Activated CD8-positive, alpha-beta T cell treated with anti-CD3 and anti-CD28 coated beads for 36 hours (primary cell): ENCODE measurements at regions not wholly inside any gene's neighbourhood (a gene's known extent, or its start where the extent isn't known, plus 50 kb on each side); places are given as distances from the start of the nearest gene placed in this dataset.

ENCODE experiments used
- ATAC-seq: fragments of 200-7000 bp; cut with Tn5 transposase; one replicate; pipeline ENCODE4 v1.10.0; 2021; ENCODE audit warnings: mild to moderate bottlenecking, moderate library complexity
- CTCF ChIA-PET: fragments of 350-600 bp; sonication (Branson Sonifier 250); formaldehyde crosslinking; loops from one replicate; lab custom pipeline; 2021; ENCODE audit warnings: antibody characterized with exemption; lab: Charles Lee
- POLR2A ChIA-PET: fragments of 350-600 bp; sonication (Branson Sonifier 250); formaldehyde crosslinking; loops from one replicate; lab custom pipeline; 2021; ENCODE audit warnings: antibody characterized with exemption; lab: Charles Lee
- DNase-seq: peaks from one replicate; pipeline ENCODE4 v3.0.0-alpha.2; 2020
- H3K27ac Mint-ChIP-seq: one replicate; pipeline ENCODE4 v1.8.0; 2021; ENCODE audit warnings: mild to moderate bottlenecking, mixed read lengths
- H3K27me3 Mint-ChIP-seq: one replicate; pipeline ENCODE4 v1.8.0; 2021; ENCODE audit warnings: mixed read lengths
- H3K36me3 Mint-ChIP-seq: one replicate; pipeline ENCODE4 v1.8.0; 2021; ENCODE audit warnings: low read depth, mixed read lengths
- H3K4me1 Mint-ChIP-seq: one replicate; pipeline ENCODE4 v1.8.0; 2021; ENCODE audit warnings: low read depth, mixed read lengths
- H3K4me3 Mint-ChIP-seq: one replicate; pipeline ENCODE4 v1.8.0; 2021; ENCODE audit warnings: mild to moderate bottlenecking, moderate library complexity, mixed read lengths
- H3K9me3 Mint-ChIP-seq: one replicate; pipeline ENCODE4 v1.8.0; 2021; ENCODE audit warnings: mixed read lengths
- intact Hi-C: fragments of 100-400 bp; cut with micrococcal nuclease; formaldehyde crosslinking; loops from one replicate; pipeline ENCODE4 v1.10.0; 2022
- TF ChIP-seq, protein P1 (sequence below): fragments of 200-600 bp; IDR thresholded peaks from one replicate; pipeline ENCODE4 v1.8.0; 2022; ENCODE audit warnings: antibody characterized with exemption, mild to moderate bottlenecking

GRCh38 chr13:79062291-79062690 lies 343.8 kb downstream of the RBM26 start:
- DNase-seq (no peak), ATAC-seq (no peak)
- H3K27ac Mint-ChIP-seq = no peak overlapping the region

DNA sequence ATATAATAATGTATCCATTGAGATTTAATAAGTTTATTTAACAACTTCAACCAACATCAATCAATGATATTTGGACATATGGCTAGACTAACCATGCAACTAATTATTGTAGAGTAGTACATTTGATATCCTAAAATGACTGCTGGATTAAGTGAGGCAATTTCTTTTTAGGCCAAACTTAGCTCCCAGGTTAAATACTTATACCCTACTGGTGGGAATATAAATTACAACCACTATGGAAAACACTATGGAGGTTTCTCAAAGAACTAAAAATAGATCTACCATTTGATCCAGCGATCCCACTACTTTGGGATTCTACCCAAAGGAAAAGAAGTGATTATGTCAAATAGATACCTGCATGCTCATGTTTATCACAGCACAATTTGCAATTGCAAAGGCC lies 345.8 kb downstream of the RBM26 start:
- no peak for DNase-seq
- ChIA-PET POLR2A (no interaction called here), CTCF (no interaction called here)
- TF ChIP-seq, protein P1, sequence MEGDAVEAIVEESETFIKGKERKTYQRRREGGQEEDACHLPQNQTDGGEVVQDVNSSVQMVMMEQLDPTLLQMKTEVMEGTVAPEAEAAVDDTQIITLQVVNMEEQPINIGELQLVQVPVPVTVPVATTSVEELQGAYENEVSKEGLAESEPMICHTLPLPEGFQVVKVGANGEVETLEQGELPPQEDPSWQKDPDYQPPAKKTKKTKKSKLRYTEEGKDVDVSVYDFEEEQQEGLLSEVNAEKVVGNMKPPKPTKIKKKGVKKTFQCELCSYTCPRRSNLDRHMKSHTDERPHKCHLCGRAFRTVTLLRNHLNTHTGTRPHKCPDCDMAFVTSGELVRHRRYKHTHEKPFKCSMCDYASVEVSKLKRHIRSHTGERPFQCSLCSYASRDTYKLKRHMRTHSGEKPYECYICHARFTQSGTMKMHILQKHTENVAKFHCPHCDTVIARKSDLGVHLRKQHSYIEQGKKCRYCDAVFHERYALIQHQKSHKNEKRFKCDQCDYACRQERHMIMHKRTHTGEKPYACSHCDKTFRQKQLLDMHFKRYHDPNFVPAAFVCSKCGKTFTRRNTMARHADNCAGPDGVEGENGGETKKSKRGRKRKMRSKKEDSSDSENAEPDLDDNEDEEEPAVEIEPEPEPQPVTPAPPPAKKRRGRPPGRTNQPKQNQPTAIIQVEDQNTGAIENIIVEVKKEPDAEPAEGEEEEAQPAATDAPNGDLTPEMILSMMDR = no peak
- no peaks in the 10 kb centered on the region for H3K9me3 Mint-ChIP-seq
- no peak overlapping the region for H3K4me3 Mint-ChIP-seq
- H3K4me1 Mint-ChIP-seq = no peaks in the 10 kb centered on the region
- intact Hi-C loops = no loop called here
- H3K27me3 Mint-ChIP-seq = peaks cover 2% of the 10 kb centered on the region
- no peak for ATAC-seq
- H3K36me3 Mint-ChIP-seq = no peaks in the 10 kb centered on the region
- no peak overlapping the region for H3K27ac Mint-ChIP-seq

More at GRCh38 chr13:79062291-79062690, 343.8 kb downstream of the RBM26 start:
- no peaks in the 10 kb centered on the region for H3K9me3 Mint-ChIP-seq
- CTCF ChIA-PET = no interaction called here
- POLR2A ChIA-PET = no interaction called here
- no peaks in the 10 kb centered on the region for H3K36me3 Mint-ChIP-seq
- TF ChIP-seq, protein P1 = no peak
- H3K4me1 Mint-ChIP-seq = no peaks in the 10 kb centered on the region
- H3K4me3 Mint-ChIP-seq = no peak overlapping the region
- peaks cover 5% of the 10 kb centered on the region for H3K27me3 Mint-ChIP-seq
- intact Hi-C loops = no loop called here

DNA sequence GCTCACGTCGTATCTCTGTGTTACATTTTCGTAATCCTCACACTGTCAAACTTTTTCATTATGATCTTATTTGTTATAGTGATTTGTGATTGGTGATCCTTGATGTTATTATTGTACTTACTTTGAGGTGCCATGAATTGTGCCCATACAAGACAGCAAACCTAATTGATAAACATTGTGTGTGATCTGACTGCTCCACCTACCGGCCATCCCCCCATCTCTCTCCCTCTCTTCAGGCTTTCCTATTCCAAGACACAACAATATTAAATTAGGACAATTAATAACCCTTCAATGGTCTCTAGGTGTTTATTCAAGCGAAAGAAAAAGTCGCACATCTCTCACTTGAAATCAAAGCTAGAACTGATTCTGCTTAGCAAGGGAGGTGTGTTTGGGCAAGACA lies 349.3 kb downstream of the RBM26 start:
- ChIA-PET POLR2A (no interaction called here), CTCF (no interaction called here)
- no peak overlapping the region for H3K27ac Mint-ChIP-seq
- no peak for DNase-seq
- H3K9me3 Mint-ChIP-seq = no peaks in the 10 kb centered on the region
- no peaks in the 10 kb centered on the region for H3K4me1 Mint-ChIP-seq
- intact Hi-C loops = no loop called here
- H3K27me3 Mint-ChIP-seq = no peaks in the 10 kb centered on the region
- TF ChIP-seq, protein P1 = no peak
- no peak for ATAC-seq
- H3K4me3 Mint-ChIP-seq = no peak overlapping the region
- H3K36me3 Mint-ChIP-seq = no peaks in the 10 kb centered on the region

- no peaks in the 10 kb centered on the region for H3K9me3 Mint-ChIP-seq
Observed at GRCh38 chr13:79051472-79051871, 354.6 kb downstream of the RBM26 start.

GRCh38 chr13:79044415-79044814 lies 361.6 kb downstream of the RBM26 start:
- no peak for ATAC-seq
- DNase-seq = no peak

More at GRCh38 chr13:79051472-79051871, 354.6 kb downstream of the RBM26 start:
- H3K36me3 Mint-ChIP-seq = no peaks in the 10 kb centered on the region
- DNase-seq (no peak), ATAC-seq (no peak)
- POLR2A ChIA-PET = no interaction called here
- no peak overlapping the region for H3K27ac Mint-ChIP-seq
- peaks cover 2% of the 10 kb centered on the region for H3K27me3 Mint-ChIP-seq
- TF ChIP-seq, protein P1 = no peak
- intact Hi-C loops = no loop called here
- H3K4me3 Mint-ChIP-seq = no peak overlapping the region
- CTCF ChIA-PET = no interaction called here
- H3K4me1 Mint-ChIP-seq = no peaks in the 10 kb centered on the region

More at GRCh38 chr13:79044415-79044814, 361.6 kb downstream of the RBM26 start:
- Mint-ChIP-seq H3K27me3 (peaks cover 5% of the 10 kb centered on the region), H3K9me3 (no peaks in the 10 kb centered on the region), H3K36me3 (no peaks in the 10 kb centered on the region), H3K4me1 (no peaks in the 10 kb centered on the region), H3K27ac (no peak overlapping the region), H3K4me3 (no peak overlapping the region)
- ChIA-PET CTCF (no interaction called here), POLR2A (no interaction called here)
- TF ChIP-seq, protein P1 = no peak
- intact Hi-C loops = no loop called here
